WTC11 (cell line): ENCODE measurements at regions not wholly inside any gene's neighbourhood (a gene's known extent, or its start where the extent isn't known, plus 50 kb on each side); places are given as distances from the start of the nearest gene placed in this dataset.

Experiments
- ATAC-seq: fragments of 200-7000 bp; cut with Tn5 transposase; 2 replicates; pipeline ENCODE4 v1.10.0; 2021; ENCODE audit warnings: mild to moderate bottlenecking, moderate library complexity
- CTCF ChIA-PET: fragments of 300-600 bp; sonication (Branson Sonifier 250); formaldehyde crosslinking; loops from one replicate; lab custom pipeline; 2021; ENCODE audit warnings: antibody characterized with exemption; lab: Charles Lee
- POLR2A ChIA-PET: fragments of 350-600 bp; sonication (Branson Sonifier 250); formaldehyde crosslinking; loops from one replicate; lab custom pipeline; 2021; ENCODE audit warnings: antibody characterized with exemption; lab: Charles Lee
- DNase-seq: peaks from one replicate; pipeline ENCODE4 v3.0.0; 2021; ENCODE audit warnings: low spot score
- H3K27ac Mint-ChIP-seq: 2 replicates; pipeline ENCODE4 v1.8.0; 2021; ENCODE audit warnings: mixed read lengths
- H3K27me3 Mint-ChIP-seq: 2 replicates; pipeline ENCODE4 v1.8.0; 2021; ENCODE audit warnings: low read depth, mild to moderate bottlenecking, moderate library complexity, mixed read lengths
- H3K36me3 Mint-ChIP-seq: 2 replicates; pipeline ENCODE4 v1.8.0; 2021; ENCODE audit warnings: mixed read lengths
- H3K4me1 Mint-ChIP-seq: 2 replicates; pipeline ENCODE4 v1.8.0; 2022; ENCODE audit warnings: mixed read lengths
- H3K4me3 Mint-ChIP-seq: 2 replicates; pipeline ENCODE4 v1.8.0; 2021; ENCODE audit warnings: mild to moderate bottlenecking, moderate library complexity, mixed read lengths
- H3K9me3 Mint-ChIP-seq: 2 replicates; pipeline ENCODE4 v1.8.0; 2021; ENCODE audit warnings: mixed read lengths
- AR ChIP-seq: fragments of 250-450 bp; sonication (Bioruptor Pico); IDR thresholded peaks from 2 replicates; pipeline ENCODE4 v1.9.0; 2021; ENCODE audit warnings: mild to moderate bottlenecking
- ARID4B ChIP-seq: sonication (generic); formaldehyde crosslinking; IDR thresholded peaks from 2 replicates; pipeline ENCODE4 v1.8.0; 2023; ENCODE audit warnings: missing genetic modification reagents, mild to moderate bottlenecking, borderline replicate concordance
- ATF2 ChIP-seq: sonication (generic); formaldehyde crosslinking; IDR thresholded peaks from 2 replicates; pipeline ENCODE4 v1.8.1; 2022; ENCODE audit warnings: low read depth, missing genetic modification reagents, borderline replicate concordance
- CREM ChIP-seq: sonication (generic); formaldehyde crosslinking; IDR thresholded peaks from 2 replicates; pipeline ENCODE4 v1.8.1; 2022; ENCODE audit warnings: mild to moderate bottlenecking, missing genetic modification reagents, moderate library complexity
- E2F5 ChIP-seq: sonication (generic); formaldehyde crosslinking; IDR thresholded peaks from 2 replicates; pipeline ENCODE4 v1.8.1; 2022; ENCODE audit warnings: mild to moderate bottlenecking, moderate library complexity, missing genetic modification reagents
- FOXP1 ChIP-seq: sonication (generic); formaldehyde crosslinking; IDR thresholded peaks from 2 replicates; pipeline ENCODE4 v1.8.0; 2022; ENCODE audit warnings: missing genetic modification reagents, mild to moderate bottlenecking, moderate library complexity, borderline replicate concordance
- IRF2 ChIP-seq: sonication (generic); formaldehyde crosslinking; IDR thresholded peaks from 2 replicates; pipeline ENCODE4 v1.8.0; 2022; ENCODE audit warnings: low read depth, missing genetic modification reagents, borderline replicate concordance
- JAZF1 ChIP-seq: fragments of 250-450 bp; sonication (Bioruptor Pico); IDR thresholded peaks from 2 replicates; pipeline ENCODE4 v1.9.0; 2021; ENCODE audit warnings: moderate library complexity, mild to moderate bottlenecking, inconsistent platforms
- KAT7 ChIP-seq: sonication (generic); formaldehyde crosslinking; IDR thresholded peaks from 2 replicates; pipeline ENCODE4 v1.8.1; 2023; ENCODE audit warnings: missing genetic modification reagents, mild to moderate bottlenecking, borderline replicate concordance
- NFE2L1 ChIP-seq: sonication (generic); formaldehyde crosslinking; IDR thresholded peaks from 2 replicates; pipeline ENCODE4 v1.8.1; 2023; ENCODE audit warnings: missing genetic modification reagents
- NFYB ChIP-seq: sonication (generic); formaldehyde crosslinking; conservative IDR thresholded peaks from 2 replicates; pipeline ENCODE4 v1.8.0; 2022; ENCODE audit warnings: low read depth, missing genetic modification reagents
- RELA ChIP-seq: sonication (generic); formaldehyde crosslinking; IDR thresholded peaks from 2 replicates; pipeline ENCODE4 v1.8.1; 2022; ENCODE audit warnings: missing genetic modification reagents, mild to moderate bottlenecking, borderline replicate concordance
- SMAD4 ChIP-seq: sonication (generic); formaldehyde crosslinking; IDR thresholded peaks from 2 replicates; pipeline ENCODE4 v1.8.0; 2022; ENCODE audit warnings: mild to moderate bottlenecking, missing genetic modification reagents
- TP53 ChIP-seq: sonication (generic); formaldehyde crosslinking; IDR thresholded peaks from 2 replicates; pipeline ENCODE4 v1.8.1; 2023; ENCODE audit warnings: mild to moderate bottlenecking, missing genetic modification reagents
- ZNF281 ChIP-seq: sonication (generic); formaldehyde crosslinking; IDR thresholded peaks from 2 replicates; pipeline ENCODE4 v1.8.0; 2023; ENCODE audit warnings: mild to moderate bottlenecking, missing genetic modification reagents
- ZNF671 ChIP-seq: fragments of 250-450 bp; sonication (Bioruptor Pico); IDR thresholded peaks from 2 replicates; pipeline ENCODE4 v1.8.0; 2021; ENCODE audit warnings: mild to moderate bottlenecking

- CTCF ChIA-PET = no interaction called here
- ATAC-seq (no peak), DNase-seq (no peak)
- Mint-ChIP-seq H3K36me3 (peaks cover 10% of the 10 kb centered on the region; the same call in 1 of the 2 replicates), H3K27me3 (no peaks in the 10 kb centered on the region; the same call in 1 of the 2 replicates), H3K4me1 (peaks cover 2% of the 10 kb centered on the region), H3K4me3 (no peak overlapping the region), H3K9me3 (peaks cover 14% of the 10 kb centered on the region), H3K27ac (no peak overlapping the region)
- POLR2A ChIA-PET = no interaction called here
- no peak for TF ChIP-seq ARID4B (CRISPR knock-in tag)
Observed at GRCh38 chrX:125791787-125792186, 374.3 kb downstream of the DCAF12L2 start.

- Mint-ChIP-seq H3K27ac (no peak overlapping the region), H3K4me1 (no peaks in the 10 kb centered on the region), H3K36me3 (no peaks in the 10 kb centered on the region), H3K9me3 (no peaks in the 10 kb centered on the region; the same call in 1 of the 2 replicates), H3K4me3 (no peak overlapping the region), H3K27me3 (no peaks in the 10 kb centered on the region)
- DNase-seq = no peak
- CTCF ChIA-PET = no interaction called here
- no peak for TF ChIP-seq E2F5 (CRISPR knock-in tag)
- no peak for TF ChIP-seq RELA (CRISPR knock-in tag)
- TF ChIP-seq NFYB (CRISPR knock-in tag) = no peak
- TF ChIP-seq ZNF671 (CRISPR knock-in tag) = no peak
- TF ChIP-seq NFE2L1 (CRISPR knock-in tag) = no peak
- no peak for TF ChIP-seq SMAD4 (CRISPR knock-in tag)
- POLR2A ChIA-PET = no interaction called here
- ATAC-seq = no peak
Observed at GRCh38 chrX:125810856-125811255, 355.2 kb downstream of the DCAF12L2 start.

- peak; percentile 70 for ATAC-seq
- Mint-ChIP-seq H3K9me3 (peaks cover 32% of the 10 kb centered on the region), H3K27ac (no peak overlapping the region), H3K4me3 (no peak overlapping the region)
- TF ChIP-seq FOXP1 (CRISPR knock-in tag) (no peak), TP53 (no peak), CREM (no peak), IRF2 (CRISPR knock-in tag) (no peak)
- TF ChIP-seq, all 79 proteins: peak for 0
- Mint-ChIP-seq H3K4me1 (peaks cover 7% of the 10 kb centered on the region), H3K36me3 (peaks cover 7% of the 10 kb centered on the region), H3K27me3 (no peaks in the 10 kb centered on the region)
- no peak for DNase-seq
- ChIA-PET CTCF (no interaction called here), POLR2A (no interaction called here)
Observed at GRCh38 chrX:125826080-125826479, 340.0 kb downstream of the DCAF12L2 start.

GRCh38 chrX:125826774-125827451 lies 339.2 kb downstream of the DCAF12L2 start:
- DNase-seq = no peak
- Mint-ChIP-seq H3K4me1 (peaks cover 7% of the 10 kb centered on the region), H3K9me3 (peaks cover 26% of the 10 kb centered on the region), H3K27ac (no peak overlapping the region), H3K27me3 (no peaks in the 10 kb centered on the region), H3K36me3 (peaks cover 7% of the 10 kb centered on the region), H3K4me3 (no peak overlapping the region)
- ChIA-PET CTCF (interaction anchor here (0.7 kb wide), 1 partner anchor 311 kb away, joined by 3 read pairs; no protein-coding TSS in a partner anchor), POLR2A (no interaction called here)
- ATAC-seq = peak; percentile 46
- TF ChIP-seq JAZF1 (CRISPR knock-in tag) (no peak), KAT7 (CRISPR knock-in tag) (no peak), ATF2 (no peak), AR (CRISPR knock-in tag) (no peak), ZNF281 (no peak)
